ENCODE measurements at regions not wholly inside any gene's neighbourhood (a gene's known extent, or its start where the extent isn't known, plus 50 kb on each side); places are given as distances from the start of the nearest gene placed in this dataset.

- Histone ChIP-seq H3K23ac (ENCODE audit: insufficient read length, low read depth, low read length) (no peak overlapping the region), H3K4me1 (ENCODE audit: insufficient read depth, low read length) (no peaks in the 10 kb centered on the region; the same call in 1 of the 2 replicates), H3K18ac (ENCODE audit: insufficient read length, low read depth, low read length) (no peak overlapping the region), H2AK5ac (ENCODE audit: insufficient read length, low read length) (no peak overlapping the region), H3K4ac (ENCODE audit: low read depth, low read length) (no peak overlapping the region), H4K20me1 (ENCODE audit: control insufficient read depth, insufficient read depth, insufficient read length) (no peaks in the 10 kb centered on the region), H3K79me2 (ENCODE audit: insufficient read depth, low read length) (no peaks in the 10 kb centered on the region), H2BK120ac (ENCODE audit: low read depth, low read length, poor library complexity, severe bottlenecking) (no peak overlapping the region), H3K9ac (ENCODE audit: extremely low read depth, insufficient read length, low read length) (no peak overlapping the region), H3K14ac (ENCODE audit: insufficient read depth, low read length) (no peak overlapping the region), H3K23me2 (ENCODE audit: insufficient read length, low read depth, low read length, poor library complexity, severe bottlenecking) (no peaks in the 10 kb centered on the region), H2BK15ac (ENCODE audit: low read depth, low read length) (no peak overlapping the region), H2BK5ac (ENCODE audit: insufficient read length, low read length) (no peak overlapping the region), H3K27ac (ENCODE audit: insufficient read length, low read depth, low read length) (no peak overlapping the region), H3K9me3 (ENCODE audit: control insufficient read depth, low read depth, low read length) (no peaks in the 10 kb centered on the region), H2BK12ac (ENCODE audit: insufficient read length, low read depth, low read length) (no peak overlapping the region), H3K4me2 (ENCODE audit: insufficient read depth, insufficient read length, low read length) (no peak overlapping the region), H3K79me1 (ENCODE audit: insufficient read depth, low read depth, low read length, poor library complexity, severe bottlenecking) (no peaks in the 10 kb centered on the region), H4K8ac (replicated peaks; ENCODE audit: insufficient read length, low read depth, low read length) (no peak overlapping the region), H2AFZ (ENCODE audit: low read length) (no peak overlapping the region), H4K5ac (ENCODE audit: insufficient read length, low read depth, low read length) (no peak overlapping the region), H3K27me3 (ENCODE audit: insufficient read depth, low read length) (no peaks in the 10 kb centered on the region), H3K56ac (ENCODE audit: insufficient read length, low read depth, low read length) (no peak overlapping the region), H2BK20ac (ENCODE audit: low read depth, low read length, poor library complexity, severe bottlenecking) (no peak overlapping the region), H3T11ph (ENCODE audit: low read length) (no peak overlapping the region), H4K91ac (ENCODE audit: insufficient read length, low read depth, low read length) (no peak overlapping the region)
- no peak for TF ChIP-seq CTCF (conservative IDR thresholded peaks at IDR 0.05)
- Mint-ChIP-seq H3K9me3 (peaks cover 16 to 17% of the 10 kb centered on the region in 2 experiments), H3K27me3 (ENCODE audit: low read depth) (no peaks in the 10 kb centered on the region; the same call in 1 of the 2 replicates), H3K36me3 (ENCODE audit: insufficient read depth in 1 of 3, low read depth in 3 of 3) (peaks cover 0 to 9% (median 3%) of the 10 kb centered on the region in 3 experiments; a peak in 4 of 7 replicates), H3K27ac (peak overlapping the region in 1 of 3 experiments; percentile 14; a peak in 1 of 7 replicates), H3K4me1 (peaks cover 32 to 35% of the 10 kb centered on the region in 2 experiments), H3K4me3 (no peak overlapping the region)
- no CpG with 5 or more reads among the region's 3 CpGs for WGBS (ENCODE audit: extremely low coverage, insufficient read length, low lambda C conversion rate)
- no peak for DNase-seq
These were observed 68.7 kb upstream of the PTCSC3 start for GRCh38 chr14:36245223-36245622.

Measured in H9 (cell line).